H1 (cell line): ENCODE measurements at regions not wholly inside any gene's neighbourhood (a gene's known extent, or its start where the extent isn't known, plus 50 kb on each side); places are given as distances from the start of the nearest gene placed in this dataset.

Experiments
- CTCF ChIA-PET: fragments of 300-600 bp; sonication (Branson Sonifier 250); formaldehyde crosslinking; loops from one replicate; lab custom pipeline; 2021; ENCODE audit not compliant: partially characterized antibody; lab: Charles Lee
- POLR2A ChIA-PET: fragments of 300-600 bp; sonication (Branson Sonifier 250); formaldehyde crosslinking; loops from one replicate; lab custom pipeline; 2021; ENCODE audit warnings: inconsistent platforms; ENCODE audit not compliant: partially characterized antibody; lab: Charles Lee
- DNase-seq, 2 experiments: peaks; one replicate each; pipeline versions ENCODE4 v3.0.0 to v3.0.0-alpha.2; 2010 to 2022; ENCODE audit warnings: low spot score in 2 of 2, low read depth in 1 of 2, mixed read lengths in 1 of 2
- FAIRE-seq: peaks from 2 replicates; lab custom pipeline; 2011; peaks lifted over from hg19 to GRCh38; lab: Jason Lieb, UNC
- H2AFZ ChIP-seq: 2 replicates; pipeline ENCODE4 v1.8.1; 2012; ENCODE audit warnings: low read length, inconsistent platforms
- H2AK5ac ChIP-seq: 2 replicates; pipeline ENCODE4 v1.6.1; 2013; ENCODE audit warnings: low read depth, low read length
- H2BK120ac ChIP-seq: replicated peaks from 2 replicates; pipeline ENCODE3; 2013; ENCODE audit warnings: low read depth, low read length, inconsistent platforms
- H2BK12ac ChIP-seq: 2 replicates; pipeline ENCODE4 v1.6.1; 2013; ENCODE audit warnings: low read depth, low read length
- H2BK15ac ChIP-seq: 2 replicates; pipeline ENCODE4 v1.6.1; 2013; ENCODE audit warnings: low read length
- H2BK20ac ChIP-seq: 2 replicates; pipeline ENCODE4 v1.6.1; 2013; ENCODE audit warnings: low read length
- H2BK5ac ChIP-seq: 2 replicates; pipeline ENCODE4 v1.6.1; 2013; ENCODE audit warnings: low read depth, low read length
- H3K14ac ChIP-seq: 2 replicates; pipeline ENCODE4 v1.6.1; 2013; ENCODE audit warnings: inconsistent platforms; ENCODE audit not compliant: insufficient read length
- H3K18ac ChIP-seq: 2 replicates; pipeline ENCODE4 v1.6.1; 2013; ENCODE audit warnings: low read length; ENCODE audit errors: extremely low read depth
- H3K23ac ChIP-seq: 2 replicates; pipeline ENCODE4 v1.6.1; 2013; ENCODE audit warnings: inconsistent platforms; ENCODE audit not compliant: insufficient read length
- H3K23me2 ChIP-seq: 2 replicates; pipeline ENCODE4 v1.6.1; 2013; ENCODE audit warnings: low read depth, low read length
- H3K27ac ChIP-seq: 2 replicates; pipeline ENCODE4 v1.6.1; 2011; ENCODE audit warnings: low read depth, low read length, inconsistent platforms
- H3K27me3 ChIP-seq, 4 experiments: replicated peaks in 1 of 4; 1 replicate in 1 of 4; 2 replicates in 3 of 4; pipeline versions ENCODE4 v1.6.1 to v1.8.1; 2011 to 2013; ENCODE audit warnings: low read length in 3 of 4, mild to moderate bottlenecking in 3 of 4, inconsistent platforms in 2 of 4, mixed read lengths in 2 of 4, moderate library complexity in 1 of 4; ENCODE audit not compliant: control insufficient read depth in 3 of 4, insufficient read depth in 3 of 4; ENCODE audit errors: extremely low read depth in 1 of 4
- H3K36me3 ChIP-seq, 4 experiments: 2 replicates each; pipeline versions ENCODE4 v1.6.1 to v1.8.1; 2011 to 2013; ENCODE audit warnings: mild to moderate bottlenecking in 4 of 4, low read length in 3 of 4, moderate library complexity in 2 of 4, control low read depth in 1 of 4, inconsistent platforms in 1 of 4; ENCODE audit not compliant: insufficient read depth in 4 of 4, control insufficient read depth in 2 of 4
- H3K4ac ChIP-seq: replicated peaks from 2 replicates; pipeline ENCODE3; 2013; ENCODE audit warnings: low read length, low read depth, mixed read lengths, inconsistent platforms; ENCODE audit not compliant: insufficient read length
- H3K4me1 ChIP-seq, 4 experiments: replicated peaks in 1 of 4; 1 replicate in 1 of 4; 2 replicates in 3 of 4; pipeline versions ENCODE4 v1.6.1 to v1.8.1; 2011 to 2013; ENCODE audit warnings: low read length in 3 of 4, inconsistent platforms in 2 of 4, mixed read lengths in 1 of 4; ENCODE audit not compliant: insufficient read depth in 4 of 4, control insufficient read depth in 3 of 4
- H3K4me2 ChIP-seq, 2 experiments: 2 replicates each; pipeline versions ENCODE4 v1.6.1 to v1.8.1; 2011 to 2013; ENCODE audit warnings: low read depth in 2 of 2, low read length in 2 of 2, control low read depth in 1 of 2, inconsistent platforms in 1 of 2, mild to moderate bottlenecking in 1 of 2; ENCODE audit not compliant: insufficient read depth in 1 of 2
- H3K4me3 ChIP-seq, 4 experiments: fragments of 200-600, 300-600 bp in 1 of 4; sonication (generic), shearing (Covaris generic), sonication (Bioruptor Twin) in 1 of 4; 2 replicates each; pipeline versions ENCODE4 v1.5.1 to v1.8.1; 2011 to 2016; ENCODE audit warnings: low read length in 4 of 4, low read depth in 3 of 4, control low read depth in 2 of 4, inconsistent platforms in 2 of 4, mild to moderate bottlenecking in 2 of 4, mixed read lengths in 1 of 4, moderate library complexity in 1 of 4; ENCODE audit not compliant: insufficient read depth in 2 of 4; ENCODE audit errors: extremely low read depth in 1 of 4
- H3K56ac ChIP-seq: replicated peaks from 2 replicates; pipeline ENCODE3; 2013; ENCODE audit warnings: low read depth, mild to moderate bottlenecking, mixed read lengths, low read length, inconsistent platforms; ENCODE audit not compliant: insufficient read length
- H3K79me1 ChIP-seq: 2 replicates; pipeline ENCODE4 v1.6.1; 2013; ENCODE audit warnings: low read depth, low read length, control low read depth
- H3K79me2 ChIP-seq, 2 experiments: 2 replicates each; pipeline versions ENCODE4 v1.6.1 to v1.8.1; 2012 to 2013; ENCODE audit warnings: low read length in 2 of 2, mild to moderate bottlenecking in 2 of 2, inconsistent platforms in 1 of 2; ENCODE audit not compliant: insufficient read depth in 2 of 2, control insufficient read depth in 1 of 2
- H3K9ac ChIP-seq, 4 experiments: replicated peaks in 1 of 4; 1 replicate in 1 of 4; 2 replicates in 3 of 4; pipeline versions ENCODE4 v1.6.1 to v1.8.1; 2011 to 2013; ENCODE audit warnings: low read depth in 3 of 4, low read length in 3 of 4, control low read depth in 2 of 4, mild to moderate bottlenecking in 2 of 4, moderate library complexity in 2 of 4, inconsistent platforms in 1 of 4; ENCODE audit errors: extremely low read depth in 1 of 4
- H3K9me3 ChIP-seq, 2 experiments: 2 replicates each; pipeline versions ENCODE4 v1.6.1 to v1.8.1; 2012 to 2013; ENCODE audit warnings: mild to moderate bottlenecking in 2 of 2, moderate library complexity in 2 of 2, control low read depth in 1 of 2, inconsistent platforms in 1 of 2, low read depth in 1 of 2, low read length in 1 of 2, mixed read lengths in 1 of 2; ENCODE audit not compliant: insufficient read depth in 2 of 2
- H4K20me1 ChIP-seq, 2 experiments: replicated peaks in 1 of 2; 2 replicates each; pipeline versions ENCODE3 to v1.8.1; 2011 to 2013; ENCODE audit warnings: inconsistent platforms in 2 of 2, low read length in 2 of 2, mild to moderate bottlenecking in 1 of 2; ENCODE audit not compliant: insufficient read depth in 2 of 2, control insufficient read depth in 1 of 2
- H4K5ac ChIP-seq: 2 replicates; pipeline ENCODE4 v1.6.1; 2013; ENCODE audit warnings: low read length, low read depth, mixed read lengths, inconsistent platforms; ENCODE audit not compliant: insufficient read length
- H4K8ac ChIP-seq: 2 replicates; pipeline ENCODE4 v1.8.0; 2013; ENCODE audit warnings: mild to moderate bottlenecking, moderate library complexity, low read length, inconsistent platforms; ENCODE audit not compliant: insufficient read depth; ENCODE audit errors: extremely low read depth
- H4K91ac ChIP-seq: replicated peaks from 2 replicates; pipeline ENCODE3; 2013; ENCODE audit warnings: low read length, mixed read lengths, inconsistent platforms; ENCODE audit not compliant: insufficient read length
- BACH1 ChIP-seq: IDR thresholded peaks from 2 replicates; pipeline ENCODE4 v1.6.1; 2012; ENCODE audit warnings: low read length, improper control_type of control experiment
- BRCA1 ChIP-seq: IDR thresholded peaks from 2 replicates; pipeline ENCODE4 v1.6.1; 2012; ENCODE audit warnings: low read depth, low read length, improper control_type of control experiment
- GABPA ChIP-seq: IDR thresholded peaks from 2 replicates; pipeline ENCODE4 v1.6.1; 2011; ENCODE audit warnings: mild to moderate bottlenecking, low read length, moderate library complexity, borderline replicate concordance; ENCODE audit not compliant: insufficient read depth
- HDAC2 ChIP-seq, 2 experiments: fragments of 300-600 bp in 1 of 2; sonication (generic) in 1 of 2; IDR thresholded peaks; 2 replicates each; pipeline ENCODE4 v1.6.1; 2011 to 2012; ENCODE audit warnings: low read depth in 2 of 2, low read length in 2 of 2, mild to moderate bottlenecking in 2 of 2, moderate library complexity in 2 of 2, borderline replicate concordance in 1 of 2, inconsistent platforms in 1 of 2
- JUND ChIP-seq: IDR thresholded peaks from 2 replicates; pipeline ENCODE4 v1.6.1; 2011; ENCODE audit warnings: mild to moderate bottlenecking, improper control_type of control experiment, low read length
- KDM1A ChIP-seq: fragments of 200-600, 300-600 bp; sonication (generic); IDR thresholded peaks from 2 replicates; pipeline ENCODE4 v1.7.1; 2016; ENCODE audit warnings: mild to moderate bottlenecking, low read length, borderline replicate concordance
- KDM5A ChIP-seq: fragments of 200-600 bp; IDR thresholded peaks from 2 replicates; pipeline ENCODE4 v1.7.1; 2012; ENCODE audit warnings: mild to moderate bottlenecking, low read length, inconsistent platforms, mixed read lengths
- NANOG ChIP-seq: IDR thresholded peaks from 2 replicates; pipeline ENCODE4 v1.6.1; 2011; ENCODE audit warnings: low read length, low read depth, mild to moderate bottlenecking, inconsistent platforms; ENCODE audit not compliant: insufficient read depth, poor library complexity, severe bottlenecking
- POLR2A ChIP-seq, 2 experiments: IDR thresholded peaks; 1 replicate in 1 of 2; 2 replicates in 1 of 2; pipeline ENCODE4 v1.6.1; 2011; ENCODE audit warnings: low read depth in 2 of 2, low read length in 2 of 2, mild to moderate bottlenecking in 2 of 2; ENCODE audit errors: control extremely low read depth in 1 of 2
- POLR2AphosphoS5 ChIP-seq: IDR thresholded peaks from 2 replicates; pipeline ENCODE4 v1.6.1; 2011; ENCODE audit warnings: low read depth, low read length
- RAD21 ChIP-seq, 2 experiments: IDR thresholded peaks in 1 of 2; conservative IDR thresholded peaks in 1 of 2; 2 replicates each; pipeline ENCODE4 v1.6.1; 2011; ENCODE audit warnings: low read depth in 2 of 2, low read length in 2 of 2, improper control_type of control experiment in 1 of 2, inconsistent platforms in 1 of 2, mild to moderate bottlenecking in 1 of 2, moderate library complexity in 1 of 2
- RXRA ChIP-seq: IDR thresholded peaks from 2 replicates; pipeline ENCODE4 v1.6.1; 2011; ENCODE audit warnings: low read depth, mild to moderate bottlenecking, low read length, moderate library complexity; ENCODE audit not compliant: insufficient read depth
- SIRT6 ChIP-seq: IDR thresholded peaks from one replicate; pipeline ENCODE4 v1.7.1; 2012; ENCODE audit warnings: low read length, inconsistent platforms
- WGBS, 2 experiments: shearing (Covaris generic) in 1 of 2; methylation state at CpG; one replicate each; pipeline versions ENCODE4 v1.1.6 to v1.1.7; 2013 to 2015; ENCODE audit warnings: low lambda C conversion rate in 2 of 2, mixed read lengths in 2 of 2, inconsistent platforms in 1 of 2, low coverage in 1 of 2, missing lambda C conversion rate in 1 of 2; ENCODE audit not compliant: insufficient replicate concordance in 2 of 2, insufficient coverage in 1 of 2, insufficient read length in 1 of 2; ENCODE audit errors: extremely low coverage in 1 of 2, missing lambda C conversion rate in 1 of 2; 5-methylcytosine and 5-hydroxymethylcytosine counted together
- TF ChIP-seq, protein P1 (sequence below): IDR thresholded peaks from 2 replicates; pipeline ENCODE4 v1.6.1; 2012; ENCODE audit warnings: inconsistent platforms

DNA sequence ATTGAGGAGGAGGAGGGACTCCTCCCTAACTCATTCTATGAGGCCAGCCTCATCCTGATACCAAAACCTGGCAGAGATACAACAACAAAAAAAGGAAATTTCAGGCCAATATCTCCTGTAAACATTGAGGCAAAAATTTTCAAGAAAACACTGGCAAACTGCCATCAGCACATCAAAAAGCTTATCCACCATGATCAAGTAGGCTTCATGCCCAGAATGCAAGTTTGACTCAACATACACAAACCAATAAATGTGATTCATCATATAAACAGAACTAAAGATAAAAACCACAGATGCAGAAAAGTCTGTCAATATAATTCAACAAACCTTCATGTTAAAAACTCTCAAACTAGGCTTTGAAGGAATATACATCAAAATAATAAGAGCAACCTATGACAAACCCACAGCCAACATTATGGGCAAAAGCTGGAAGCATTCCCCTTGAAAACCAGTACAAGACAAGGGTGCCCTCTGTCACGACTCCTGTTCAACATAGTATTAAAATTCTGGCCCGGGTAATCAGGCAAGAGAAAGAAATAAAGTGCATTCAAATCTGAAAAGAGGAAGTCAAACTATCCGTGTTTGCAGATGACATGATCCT is 1014.3 kb downstream of the CBLN2 start:
- H3K9ac ChIP-seq, result no peak overlapping the region
- no peaks in the 10 kb centered on the region for H3K27me3 ChIP-seq
- no peak overlapping the region for H3K14ac ChIP-seq
- no peak overlapping the region for H2BK20ac ChIP-seq
- no peak overlapping the region for H3K4ac ChIP-seq
- no peaks in the 10 kb centered on the region for H3K79me1 ChIP-seq
- H4K8ac ChIP-seq, result no peak overlapping the region
- no peak overlapping the region for H3K18ac ChIP-seq
- no peak for FAIRE-seq
- POLR2A ChIA-PET, result no interaction called here
- H4K91ac ChIP-seq, result no peak overlapping the region
- no peaks in the 10 kb centered on the region for H3K23me2 ChIP-seq
- H3K23ac ChIP-seq, result no peak overlapping the region
- H2BK120ac ChIP-seq, result no peak overlapping the region
- H2BK5ac ChIP-seq, result no peak overlapping the region
- H2AFZ ChIP-seq, result no peak overlapping the region
- H3K4me3 ChIP-seq, result no peak overlapping the region
- 81% methylated on average over 3 of the region's 3 CpGs; no CpG with 5 or more reads in 1 of the 2 experiments for WGBS, 2 experiments
- CTCF ChIA-PET, result no interaction called here
- no peak overlapping the region for H2AK5ac ChIP-seq
- DNase-seq, result no peak
- no peaks in the 10 kb centered on the region for H3K36me3 ChIP-seq
- no peak overlapping the region for H3K56ac ChIP-seq
- H4K5ac ChIP-seq, result no peak overlapping the region
- no peak overlapping the region for H2BK12ac ChIP-seq
- peaks cover 42 to 46% of the 10 kb centered on the region in 2 experiments for H3K9me3 ChIP-seq
- H2BK15ac ChIP-seq, result no peak overlapping the region
- no peaks in the 10 kb centered on the region for H3K79me2 ChIP-seq
- no peaks in the 10 kb centered on the region for H3K4me1 ChIP-seq
- H3K4me2 ChIP-seq, result no peak overlapping the region
- H4K20me1 ChIP-seq, result no peaks in the 10 kb centered on the region
- H3K27ac ChIP-seq, result no peak overlapping the region
- TF ChIP-seq RAD21 (IDR thresholded peaks at IDR 0.05 in 1 of 2, conservative IDR thresholded peaks at IDR 0.05 in 1 of 2; ENCODE audit: low read depth in 2 of 2, low read length in 2 of 2), result no peak
- TF ChIP-seq RXRA, result no peak
- TF ChIP-seq HDAC2 (IDR thresholded peaks at IDR 0.05; ENCODE audit: borderline replicate concordance in 1 of 2, low read depth in 2 of 2, low read length in 2 of 2), result no peak
- TF ChIP-seq BRCA1, result no peak
- TF ChIP-seq GABPA, result no peak
- TF ChIP-seq SIRT6, result no peak
- TF ChIP-seq POLR2A (IDR thresholded peaks at IDR 0.05; ENCODE audit: control extremely low read depth in 1 of 2, low read depth in 2 of 2, low read length in 2 of 2), result no peak
- TF ChIP-seq POLR2AphosphoS5, result no peak
- no peak for TF ChIP-seq NANOG
- TF ChIP-seq KDM1A, result no peak
- no peak for TF ChIP-seq BACH1
- no peak for TF ChIP-seq JUND
- TF ChIP-seq KDM5A, result no peak
- TF ChIP-seq, protein P1, sequence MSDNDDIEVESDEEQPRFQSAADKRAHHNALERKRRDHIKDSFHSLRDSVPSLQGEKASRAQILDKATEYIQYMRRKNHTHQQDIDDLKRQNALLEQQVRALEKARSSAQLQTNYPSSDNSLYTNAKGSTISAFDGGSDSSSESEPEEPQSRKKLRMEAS, result no peak
